Thyroid gland (tissue), 4 donors: ENCODE measurements at regions not wholly inside any gene's neighbourhood (a gene's known extent, or its start where the extent isn't known, plus 50 kb on each side); places are given as distances from the start of the nearest gene placed in this dataset.

ENCODE experiments used
- CTCF ChIP-seq, 6 experiments: fragments of 200-600 bp in 3 of 6; fragments of 450-650 bp in 3 of 6; sonication (generic) in 3 of 6; IDR thresholded peaks; one replicate each; pipeline ENCODE4 v1.5.1; 2016 to 2019; ENCODE audit warnings: antibody characterized with exemption in 6 of 6, mild to moderate bottlenecking in 2 of 6, inconsistent platforms in 1 of 6, moderate library complexity in 1 of 6
- POLR2A ChIP-seq, 2 donors: fragments of 450-650 bp; IDR thresholded peaks; one replicate each; pipeline ENCODE4 v1.6.1; 2017; ENCODE audit warnings: antibody characterized with exemption in 2 of 2, mild to moderate bottlenecking in 2 of 2, moderate library complexity in 1 of 2

GRCh38 chr5:17838469-17838868 lies 204.2 kb downstream of the TAF11L14 start:
- TF ChIP-seq CTCF (IDR thresholded peaks at IDR 0.05) (no peak), POLR2A (IDR thresholded peaks at IDR 0.05) (no peak)
